K562 (cell line): ENCODE measurements at regions not wholly inside any gene's neighbourhood (a gene's known extent, or its start where the extent isn't known, plus 50 kb on each side); places are given as distances from the start of the nearest gene placed in this dataset.

ENCODE experiments used
- FOXP1 ChIP-seq: sonication (generic); formaldehyde crosslinking; IDR thresholded peaks from 2 replicates; pipeline ENCODE4 v1.8.0; 2022; ENCODE audit warnings: mild to moderate bottlenecking, missing genetic modification reagents
- HLTF ChIP-seq: fragments of 450-650 bp; IDR thresholded peaks from 2 replicates; pipeline ENCODE4 v1.6.1; 2016
- PYGO2 ChIP-seq: fragments of 450-650 bp; IDR thresholded peaks from 2 replicates; pipeline ENCODE4 v1.6.1; 2016; ENCODE audit warnings: mild to moderate bottlenecking, missing genetic modification characterization, moderate library complexity, missing compliant biosample characterization
- SPI1 ChIP-seq: IDR thresholded peaks from 2 replicates; pipeline ENCODE4 v1.6.1; 2011; ENCODE audit warnings: low read depth, low read length, control low read depth, borderline replicate concordance
- ZNF133 ChIP-seq: fragments of 250-450 bp; sonication (Bioruptor Pico); IDR thresholded peaks from 2 replicates; pipeline ENCODE4 v1.4.0; 2020; ENCODE audit warnings: mild to moderate bottlenecking
- ZNF263 ChIP-seq: sonication (generic); formaldehyde crosslinking; IDR thresholded peaks from 2 replicates; pipeline ENCODE4 v1.8.0; 2022; ENCODE audit warnings: mild to moderate bottlenecking, missing genetic modification reagents, borderline replicate concordance
- ZNF57 ChIP-seq: fragments of 450-650 bp; formaldehyde crosslinking; IDR thresholded peaks from 2 replicates; pipeline ENCODE4 v1.4.0; 2020; ENCODE audit warnings: mild to moderate bottlenecking, moderate library complexity
- TF ChIP-seq, protein P1 (sequence below): fragments of 450-650 bp; IDR thresholded peaks from 2 replicates; pipeline ENCODE4 v1.6.1; 2017; ENCODE audit warnings: antibody characterized with exemption, mild to moderate bottlenecking
- TF ChIP-seq, protein P2 (sequence below): sonication (generic); formaldehyde crosslinking; IDR thresholded peaks from 2 replicates; pipeline ENCODE4 v1.8.1; 2022; ENCODE audit warnings: missing genetic modification reagents
- TF ChIP-seq, protein P3 (sequence below): fragments of 250-450 bp; sonication (Bioruptor Pico); IDR thresholded peaks from 2 replicates; pipeline ENCODE4 v1.8.0; 2021; ENCODE audit warnings: borderline replicate concordance, mild to moderate bottlenecking, moderate library complexity; ENCODE audit not compliant: poor library complexity, severe bottlenecking

DNA sequence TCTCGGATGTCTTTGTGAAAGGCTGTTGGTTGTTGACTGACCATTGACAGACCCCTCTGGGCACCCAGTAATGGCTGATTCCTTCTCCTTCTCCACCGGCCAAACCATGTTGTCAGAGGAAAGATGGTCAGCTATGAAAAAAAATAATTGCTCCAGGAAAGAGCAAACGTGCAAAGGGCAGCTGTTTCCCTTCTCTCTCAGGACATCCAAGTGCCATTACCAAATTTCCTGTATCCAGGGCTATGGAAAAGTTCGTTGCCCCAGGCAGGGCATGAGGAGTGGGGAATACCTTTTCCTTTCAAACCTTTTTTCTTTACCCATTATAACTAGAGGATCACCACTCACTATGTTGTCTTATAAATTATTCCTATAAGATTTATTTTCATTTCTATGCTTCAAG is 321.5 kb upstream of the HNRNPA3 start (continued):
- TF ChIP-seq, protein P1, sequence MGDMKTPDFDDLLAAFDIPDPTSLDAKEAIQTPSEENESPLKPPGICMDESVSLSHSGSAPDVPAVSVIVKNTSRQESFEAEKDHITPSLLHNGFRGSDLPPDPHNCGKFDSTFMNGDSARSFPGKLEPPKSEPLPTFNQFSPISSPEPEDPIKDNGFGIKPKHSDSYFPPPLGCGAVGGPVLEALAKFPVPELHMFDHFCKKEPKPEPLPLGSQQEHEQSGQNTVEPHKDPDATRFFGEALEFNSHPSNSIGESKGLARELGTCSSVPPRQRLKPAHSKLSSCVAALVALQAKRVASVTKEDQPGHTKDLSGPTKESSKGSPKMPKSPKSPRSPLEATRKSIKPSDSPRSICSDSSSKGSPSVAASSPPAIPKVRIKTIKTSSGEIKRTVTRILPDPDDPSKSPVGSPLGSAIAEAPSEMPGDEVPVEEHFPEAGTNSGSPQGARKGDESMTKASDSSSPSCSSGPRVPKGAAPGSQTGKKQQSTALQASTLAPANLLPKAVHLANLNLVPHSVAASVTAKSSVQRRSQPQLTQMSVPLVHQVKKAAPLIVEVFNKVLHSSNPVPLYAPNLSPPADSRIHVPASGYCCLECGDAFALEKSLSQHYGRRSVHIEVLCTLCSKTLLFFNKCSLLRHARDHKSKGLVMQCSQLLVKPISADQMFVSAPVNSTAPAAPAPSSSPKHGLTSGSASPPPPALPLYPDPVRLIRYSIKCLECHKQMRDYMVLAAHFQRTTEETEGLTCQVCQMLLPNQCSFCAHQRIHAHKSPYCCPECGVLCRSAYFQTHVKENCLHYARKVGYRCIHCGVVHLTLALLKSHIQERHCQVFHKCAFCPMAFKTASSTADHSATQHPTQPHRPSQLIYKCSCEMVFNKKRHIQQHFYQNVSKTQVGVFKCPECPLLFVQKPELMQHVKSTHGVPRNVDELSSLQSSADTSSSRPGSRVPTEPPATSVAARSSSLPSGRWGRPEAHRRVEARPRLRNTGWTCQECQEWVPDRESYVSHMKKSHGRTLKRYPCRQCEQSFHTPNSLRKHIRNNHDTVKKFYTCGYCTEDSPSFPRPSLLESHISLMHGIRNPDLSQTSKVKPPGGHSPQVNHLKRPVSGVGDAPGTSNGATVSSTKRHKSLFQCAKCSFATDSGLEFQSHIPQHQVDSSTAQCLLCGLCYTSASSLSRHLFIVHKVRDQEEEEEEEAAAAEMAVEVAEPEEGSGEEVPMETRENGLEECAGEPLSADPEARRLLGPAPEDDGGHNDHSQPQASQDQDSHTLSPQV: no peak
- TF ChIP-seq, protein P2, sequence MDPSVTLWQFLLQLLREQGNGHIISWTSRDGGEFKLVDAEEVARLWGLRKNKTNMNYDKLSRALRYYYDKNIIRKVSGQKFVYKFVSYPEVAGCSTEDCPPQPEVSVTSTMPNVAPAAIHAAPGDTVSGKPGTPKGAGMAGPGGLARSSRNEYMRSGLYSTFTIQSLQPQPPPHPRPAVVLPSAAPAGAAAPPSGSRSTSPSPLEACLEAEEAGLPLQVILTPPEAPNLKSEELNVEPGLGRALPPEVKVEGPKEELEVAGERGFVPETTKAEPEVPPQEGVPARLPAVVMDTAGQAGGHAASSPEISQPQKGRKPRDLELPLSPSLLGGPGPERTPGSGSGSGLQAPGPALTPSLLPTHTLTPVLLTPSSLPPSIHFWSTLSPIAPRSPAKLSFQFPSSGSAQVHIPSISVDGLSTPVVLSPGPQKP (CRISPR knock-in tag): no peak
- no peak for TF ChIP-seq SPI1
- TF ChIP-seq ZNF57 (CRISPR knock-in tag): no peak
- no peak for TF ChIP-seq ZNF133 (CRISPR knock-in tag)
- TF ChIP-seq, protein P3, sequence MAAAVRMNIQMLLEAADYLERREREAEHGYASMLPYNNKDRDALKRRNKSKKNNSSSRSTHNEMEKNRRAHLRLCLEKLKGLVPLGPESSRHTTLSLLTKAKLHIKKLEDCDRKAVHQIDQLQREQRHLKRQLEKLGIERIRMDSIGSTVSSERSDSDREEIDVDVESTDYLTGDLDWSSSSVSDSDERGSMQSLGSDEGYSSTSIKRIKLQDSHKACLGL: no peak
- TF ChIP-seq FOXP1: no peak
- TF ChIP-seq PYGO2: no peak
- no peak for TF ChIP-seq ZNF263 (CRISPR knock-in tag)
- no peak for TF ChIP-seq HLTF
- TF ChIP-seq, all 486 proteins: peak for 0
